A549 (cell line): ENCODE measurements at regions not wholly inside any gene's neighbourhood (a gene's known extent, or its start where the extent isn't known, plus 50 kb on each side); places are given as distances from the start of the nearest gene placed in this dataset.

Experiments
- ATAC-seq, 2 experiments: fragments of 200-7000 bp in 1 of 2; fragments of >200 bp in 1 of 2; cut with Nextera tagmentation in 1 of 2; cut with Tn5 transposase in 1 of 2; 3 replicates each; pipeline versions ENCODE4 v1.8.0 to v1.9.1; 2018 to 2020; ENCODE audit warnings: mild to moderate bottlenecking in 1 of 2, moderate library complexity in 1 of 2
- CTCF ChIA-PET: fragments of 300-600 bp; sonication (Branson Sonifier 250); formaldehyde crosslinking; extraction: SDS; loops from one replicate; lab custom pipeline; 2021; ENCODE audit warnings: antibody characterized with exemption, inconsistent platforms; lab: Yijun Ruan, JAX
- POLR2A ChIA-PET: fragments of 350-600 bp; formaldehyde crosslinking; extraction: SDS; loops from one replicate; lab custom pipeline; 2021; ENCODE audit warnings: antibody characterized with exemption, inconsistent platforms; lab: Yijun Ruan, JAX
- DNase-seq, 2 experiments: peaks; one replicate each; pipeline versions ENCODE4 v3.0.0 to v3.0.0-alpha.2; 2011 to 2016; ENCODE audit warnings: low read depth in 1 of 2, low spot score in 1 of 2
- FAIRE-seq: peaks from 2 replicates; lab custom pipeline; 2011; peaks lifted over from hg19 to GRCh38; lab: Jason Lieb, UNC
- H3K27ac ChIP-seq, 2 experiments: fragments of >200 bp; sonication (Bioruptor Twin); formaldehyde crosslinking; 3 replicates each; pipeline ENCODE4 v1.5.1; 2016 to 2017
- H3K4me1 ChIP-seq: fragments of >200 bp; sonication (Bioruptor Twin); formaldehyde crosslinking; 3 replicates; pipeline ENCODE4 v1.6.1; 2016
- H3K4me2 ChIP-seq: fragments of >200 bp; sonication (Bioruptor Twin); formaldehyde crosslinking; 3 replicates; pipeline ENCODE4 v1.6.1; 2016
- H3K4me3 ChIP-seq: fragments of >200 bp; sonication (Bioruptor Twin); formaldehyde crosslinking; 3 replicates; pipeline ENCODE4 v1.5.1; 2016
- H3K9me3 ChIP-seq: fragments of >200 bp; sonication (Bioruptor Twin); formaldehyde crosslinking; 3 replicates; pipeline ENCODE4 v1.6.1; 2016
- ATOH8 ChIP-seq: fragments of 250-450 bp; sonication (Bioruptor Pico); IDR thresholded peaks from 2 replicates; pipeline ENCODE4 v1.5.0; 2020; ENCODE audit warnings: low read depth, mild to moderate bottlenecking, moderate library complexity
- BHLHE40 ChIP-seq: IDR thresholded peaks from 2 replicates; pipeline ENCODE4 v1.6.1; 2012; ENCODE audit warnings: low read depth, low read length, inconsistent platforms
- CBX2 ChIP-seq: fragments of 200-600 bp; sonication (generic); IDR thresholded peaks from 2 replicates; pipeline ENCODE4 v1.6.1; 2016; ENCODE audit warnings: low read depth, mild to moderate bottlenecking, borderline replicate concordance
- CBX8 ChIP-seq: fragments of 200-600 bp; sonication (generic); IDR thresholded peaks from 2 replicates; pipeline ENCODE4 v1.6.1; 2016
- CEBPB ChIP-seq, 2 experiments: fragments of >200 bp in 1 of 2; sonication (Bioruptor Twin) in 1 of 2; formaldehyde crosslinking in 1 of 2; IDR thresholded peaks; 2 replicates each; pipeline ENCODE4 v1.6.1; 2012 to 2016
- ESRRA ChIP-seq: fragments of 150-350 bp; IDR thresholded peaks from 2 replicates; pipeline ENCODE4 v1.6.1; 2014; ENCODE audit warnings: mild to moderate bottlenecking, low read length, borderline replicate concordance
- FOSL2 ChIP-seq, 2 experiments: fragments of 450-650 bp in 1 of 2; fragments of >200 bp in 1 of 2; sonication (Bioruptor Twin) in 1 of 2; formaldehyde crosslinking; IDR thresholded peaks; 2 replicates each; pipeline versions ENCODE4 v1.5.0 to v1.6.1; 2016 to 2020; ENCODE audit warnings: mild to moderate bottlenecking in 1 of 2, moderate library complexity in 1 of 2
- HOXB13 ChIP-seq: fragments of 250-450 bp; sonication (Bioruptor Pico); IDR thresholded peaks from 2 replicates; pipeline ENCODE4 v1.5.0; 2020; ENCODE audit warnings: low read depth, mild to moderate bottlenecking, moderate library complexity
- KDM5A ChIP-seq: fragments of 200-600 bp; sonication (generic); IDR thresholded peaks from 2 replicates; pipeline ENCODE4 v1.6.1; 2016; ENCODE audit warnings: antibody characterized with exemption, mild to moderate bottlenecking
- MAFK ChIP-seq: fragments of 450-650 bp; IDR thresholded peaks from 2 replicates; pipeline ENCODE4 v1.6.1; 2014; ENCODE audit not compliant: partially characterized antibody
- MAX ChIP-seq: IDR thresholded peaks from 2 replicates; pipeline ENCODE4 v1.6.1; 2012
- NR3C1 ChIP-seq: fragments of >200 bp; sonication (Bioruptor Twin); formaldehyde crosslinking; IDR thresholded peaks from 3 replicates; pipeline ENCODE4 v1.6.1; 2017
- POLR2AphosphoS2 ChIP-seq: conservative IDR thresholded peaks from 2 replicates; pipeline ENCODE4 v1.6.1; 2012; ENCODE audit warnings: low read length, improper control_type of control experiment, inconsistent platforms
- RAD21 ChIP-seq, 2 experiments: fragments of >200 bp in 1 of 2; sonication (Bioruptor Twin) in 1 of 2; formaldehyde crosslinking in 1 of 2; IDR thresholded peaks in 1 of 2; conservative IDR thresholded peaks in 1 of 2; 2 replicates in 1 of 2; 3 replicates in 1 of 2; pipeline ENCODE4 v1.6.1; 2012 to 2018; ENCODE audit warnings: inconsistent platforms in 1 of 2
- RARB ChIP-seq: fragments of 250-450 bp; sonication (Bioruptor Pico); IDR thresholded peaks from 2 replicates; pipeline ENCODE4 v1.8.0; 2021; ENCODE audit warnings: mild to moderate bottlenecking, moderate library complexity
- RCOR1 ChIP-seq: fragments of 150-350 bp; IDR thresholded peaks from 2 replicates; pipeline ENCODE4 v1.6.1; 2014; ENCODE audit warnings: antibody characterized with exemption, low read length, low read depth
- RFX5 ChIP-seq: fragments of 450-650 bp; IDR thresholded peaks from 2 replicates; pipeline ENCODE4 v1.7.1; 2014; ENCODE audit warnings: antibody characterized with exemption, mild to moderate bottlenecking, moderate library complexity
- RNF2 ChIP-seq: fragments of 200-600 bp; sonication (generic); IDR thresholded peaks from 2 replicates; pipeline ENCODE4 v1.6.1; 2016; ENCODE audit warnings: low read depth, mild to moderate bottlenecking, antibody characterized with exemption, moderate library complexity, borderline replicate concordance
- WGBS: methylation state at CpG from one replicate; pipeline ENCODE4 v1.1.6; 2017; ENCODE audit errors: missing lambda C conversion rate; 5-methylcytosine and 5-hydroxymethylcytosine counted together
- TF ChIP-seq, protein P1 (sequence below): fragments of >200 bp; sonication (Bioruptor Twin); formaldehyde crosslinking; IDR thresholded peaks from 3 replicates; pipeline ENCODE4 v1.5.1; 2016

- ChIA-PET CTCF (no interaction called here), POLR2A (no interaction called here)
- no peak for TF ChIP-seq FOSL2 (IDR thresholded peaks at IDR 0.05)
- TF ChIP-seq FOSL2 (CRISPR knock-in tag; IDR thresholded peaks at IDR 0.05): no peak
- no peak for TF ChIP-seq HOXB13 (CRISPR knock-in tag)
- TF ChIP-seq KDM5A: no peak
- no peak for TF ChIP-seq CBX2
- no peak for TF ChIP-seq MAX
- TF ChIP-seq RFX5: no peak
- TF ChIP-seq ATOH8: no peak
- TF ChIP-seq RARB: no peak
- TF ChIP-seq POLR2AphosphoS2: no peak
- no peak for TF ChIP-seq RCOR1
- no peak for TF ChIP-seq CBX8
- TF ChIP-seq, protein P1, sequence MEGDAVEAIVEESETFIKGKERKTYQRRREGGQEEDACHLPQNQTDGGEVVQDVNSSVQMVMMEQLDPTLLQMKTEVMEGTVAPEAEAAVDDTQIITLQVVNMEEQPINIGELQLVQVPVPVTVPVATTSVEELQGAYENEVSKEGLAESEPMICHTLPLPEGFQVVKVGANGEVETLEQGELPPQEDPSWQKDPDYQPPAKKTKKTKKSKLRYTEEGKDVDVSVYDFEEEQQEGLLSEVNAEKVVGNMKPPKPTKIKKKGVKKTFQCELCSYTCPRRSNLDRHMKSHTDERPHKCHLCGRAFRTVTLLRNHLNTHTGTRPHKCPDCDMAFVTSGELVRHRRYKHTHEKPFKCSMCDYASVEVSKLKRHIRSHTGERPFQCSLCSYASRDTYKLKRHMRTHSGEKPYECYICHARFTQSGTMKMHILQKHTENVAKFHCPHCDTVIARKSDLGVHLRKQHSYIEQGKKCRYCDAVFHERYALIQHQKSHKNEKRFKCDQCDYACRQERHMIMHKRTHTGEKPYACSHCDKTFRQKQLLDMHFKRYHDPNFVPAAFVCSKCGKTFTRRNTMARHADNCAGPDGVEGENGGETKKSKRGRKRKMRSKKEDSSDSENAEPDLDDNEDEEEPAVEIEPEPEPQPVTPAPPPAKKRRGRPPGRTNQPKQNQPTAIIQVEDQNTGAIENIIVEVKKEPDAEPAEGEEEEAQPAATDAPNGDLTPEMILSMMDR: no peak
- no peak for TF ChIP-seq RNF2
- no peak for TF ChIP-seq ESRRA
- no peak for TF ChIP-seq NR3C1
- TF ChIP-seq RAD21 (conservative IDR thresholded peaks at IDR 0.05 in 1 of 2, IDR thresholded peaks at IDR 0.05 in 1 of 2): no peak
- FAIRE-seq (no peak), DNase-seq (no peak), ATAC-seq (no peak)
- Histone ChIP-seq H3K9me3 (no peaks in the 10 kb centered on the region), H3K4me3 (no peak overlapping the region), H3K4me1 (peaks cover 13% of the 10 kb centered on the region), H3K27ac (0 out of 6 replicates have a peak overlapping the region, but pooled peaks of 1 of the 2 experiments have one; percentile 34), H3K4me2 (no peak overlapping the region)
These were observed 496.5 kb downstream of the EPM2A start for GRCh38 chr6:145238787-145239186.

DNA sequence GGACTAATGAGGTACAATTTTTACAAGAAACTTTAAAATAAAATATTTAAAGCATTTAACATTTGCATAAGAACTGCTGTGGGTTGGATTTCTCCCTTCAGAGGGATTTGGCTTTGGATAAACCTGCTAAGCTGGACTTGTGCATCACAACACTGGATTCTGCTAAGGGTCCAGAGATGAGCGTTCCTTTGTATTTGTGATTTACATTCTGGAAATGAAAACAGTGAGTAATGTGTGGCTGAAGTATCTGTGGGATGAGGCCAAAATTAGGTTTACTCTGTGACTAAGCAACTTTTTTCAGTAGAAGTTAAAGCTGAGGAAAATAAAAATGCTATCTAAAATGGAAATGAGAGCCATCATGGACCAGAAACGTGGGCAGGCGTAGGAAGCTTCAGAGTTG lies 494.3 kb downstream of the EPM2A start:
- Histone ChIP-seq H3K4me1 (peaks cover 24% of the 10 kb centered on the region), H3K4me3 (no peak overlapping the region), H3K27ac (peak overlapping the region; percentile 70 to 72), H3K4me2 (peak overlapping the region; percentile 66), H3K9me3 (no peaks in the 10 kb centered on the region)
- ATAC-seq: peak in 1 of 2 experiments; percentile 81; a peak in 3 of 6 replicates
- POLR2A ChIA-PET: no interaction called here
- 32% methylated on average over 3 of the region's 3 CpGs for WGBS
- FAIRE-seq: no peak
- DNase-seq: peak; percentile 4 to 57
- TF ChIP-seq MAFK (peak; percentile 56), FOSL2 (IDR thresholded peaks at IDR 0.05) (no peak), FOSL2 (CRISPR knock-in tag; IDR thresholded peaks at IDR 0.05) (peak; percentile 10; the same call in 1 of the 2 replicates), CEBPB (IDR thresholded peaks at IDR 0.05) (no peak), RCOR1 (no peak), BHLHE40 (no peak)
- CTCF ChIA-PET: no interaction called here

DNA sequence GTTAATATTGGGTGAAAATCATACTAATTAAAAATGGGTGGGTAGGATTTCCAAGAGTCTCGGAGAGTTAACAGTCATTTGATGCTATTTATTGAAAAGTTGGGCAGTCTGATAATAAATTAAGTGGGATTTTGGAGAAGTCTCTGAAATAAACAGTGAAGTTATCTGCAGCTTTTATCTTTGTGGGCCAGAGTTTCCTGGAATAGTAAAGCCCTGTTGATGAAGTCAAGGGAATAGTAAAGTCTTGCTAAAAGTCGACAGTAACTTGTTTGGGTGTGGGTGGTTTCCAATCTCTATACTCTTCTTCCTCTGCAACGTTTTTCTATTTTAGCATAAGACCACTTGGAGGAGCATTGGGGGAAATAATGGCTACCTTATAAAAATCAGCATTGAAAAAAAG lies 493.6 kb downstream of the EPM2A start:
- no peak for TF ChIP-seq RFX5
- TF ChIP-seq, all 56 proteins: peak for 0
- H3K9me3 ChIP-seq: no peaks in the 10 kb centered on the region
- no peak overlapping the region for H3K4me3 ChIP-seq
- H3K4me2 ChIP-seq: peak overlapping the region; percentile 66
- H3K27ac ChIP-seq: peak overlapping the region; percentile 70 to 72
- ATAC-seq: no peak
- DNase-seq: no peak
- peaks cover 24% of the 10 kb centered on the region for H3K4me1 ChIP-seq
- WGBS: 75% methylated on average over 3 of the region's 3 CpGs
- ChIA-PET POLR2A (no interaction called here), CTCF (no interaction called here)
- FAIRE-seq: no peak
